Suppressor macrophage (primary cell): ENCODE measurements at regions not wholly inside any gene's neighbourhood (a gene's known extent, or its start where the extent isn't known, plus 50 kb on each side); places are given as distances from the start of the nearest gene placed in this dataset.
A peak's percentile ranks its signal among the peaks of the same experiment; 100 is the strongest.

Experiments used
- DNase-seq, 4 experiments: peaks; one replicate each; pipeline ENCODE4 v3.0.0-alpha.2; 2020 to 2022

DNA sequence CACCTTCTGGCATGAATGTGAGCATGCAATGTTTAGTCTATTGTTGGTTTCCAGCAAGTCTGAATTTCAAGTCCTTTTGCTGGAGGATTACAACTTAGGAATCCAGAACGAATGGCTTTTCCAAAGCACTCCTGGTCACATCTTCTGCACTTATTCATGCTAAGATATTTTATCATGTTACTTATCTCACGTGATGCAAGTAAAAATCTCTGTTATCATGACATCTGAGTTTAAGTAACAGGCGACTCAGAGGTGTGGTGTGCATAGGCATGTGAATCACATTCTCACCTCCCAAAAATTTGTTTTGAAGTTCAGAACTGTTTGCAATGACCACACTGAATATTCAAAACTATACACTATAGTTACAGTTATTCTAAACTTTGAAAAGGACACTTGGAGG lies 204.8 kb upstream of the FGGY start:
- DNase-seq, result no peak

DNA sequence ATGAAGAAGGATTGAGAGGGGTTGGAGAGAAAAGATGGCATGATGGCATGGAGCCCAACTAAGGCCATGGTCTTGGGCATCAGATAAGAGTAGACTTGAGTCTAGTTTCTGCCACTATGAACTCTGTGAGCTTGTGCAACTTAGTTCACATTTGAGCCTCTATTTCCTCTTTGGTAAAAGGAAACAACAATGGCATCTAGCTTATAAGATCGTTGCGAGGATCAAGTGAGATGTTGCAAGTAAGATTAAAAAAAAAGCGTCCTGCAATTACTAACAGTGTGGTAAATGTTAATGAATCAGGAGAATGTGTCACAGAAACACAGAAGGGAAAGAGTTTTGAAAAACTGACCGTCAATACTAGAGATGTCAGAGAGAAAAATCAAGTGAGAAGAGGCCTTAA lies 202.9 kb upstream of the FGGY start:
- DNase-seq, result peak in 3 of 4 experiments; percentile 25 to 71 (median 70)

DNA sequence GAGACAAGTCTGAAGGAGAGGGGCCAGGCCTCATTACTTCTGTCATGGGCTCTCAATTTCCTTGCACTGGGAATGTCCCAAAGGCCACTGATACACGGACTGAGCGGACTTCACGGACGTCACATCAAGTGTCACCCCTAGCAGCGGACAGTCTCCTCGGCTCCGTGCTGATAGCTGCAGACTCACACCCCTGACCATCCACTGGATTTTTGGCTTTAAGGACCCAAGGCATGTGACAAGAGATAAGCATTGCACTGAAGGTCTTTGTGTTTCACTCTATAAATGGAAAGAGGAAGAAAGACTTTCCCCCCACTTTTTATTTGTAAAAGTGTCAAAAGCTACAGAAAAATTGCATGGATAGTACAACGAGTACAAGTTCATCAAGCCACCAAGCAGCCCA lies 200.4 kb upstream of the FGGY start:
- DNase-seq, result peak in 2 of 4 experiments; percentile 38 to 41

DNA sequence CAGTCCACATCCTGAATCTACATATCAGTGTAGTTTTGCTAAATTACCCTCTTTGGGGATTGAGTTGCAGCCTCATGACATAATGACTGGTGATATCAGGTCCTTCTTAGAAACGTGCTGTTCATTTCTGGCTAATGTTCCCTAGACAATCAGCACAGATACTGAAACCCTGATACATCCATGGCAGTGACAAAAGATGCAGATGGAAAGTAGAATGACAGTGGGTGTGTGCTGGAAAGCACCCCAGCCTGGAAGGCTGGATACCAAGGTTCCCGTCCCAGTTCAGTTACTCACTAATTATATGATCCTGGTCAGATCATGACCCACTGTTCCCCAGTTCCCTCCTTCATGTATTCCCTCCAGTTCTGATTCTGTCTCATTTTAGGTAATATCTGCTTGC lies 198.2 kb upstream of the FGGY start:
- DNase-seq, result no peak

DNA sequence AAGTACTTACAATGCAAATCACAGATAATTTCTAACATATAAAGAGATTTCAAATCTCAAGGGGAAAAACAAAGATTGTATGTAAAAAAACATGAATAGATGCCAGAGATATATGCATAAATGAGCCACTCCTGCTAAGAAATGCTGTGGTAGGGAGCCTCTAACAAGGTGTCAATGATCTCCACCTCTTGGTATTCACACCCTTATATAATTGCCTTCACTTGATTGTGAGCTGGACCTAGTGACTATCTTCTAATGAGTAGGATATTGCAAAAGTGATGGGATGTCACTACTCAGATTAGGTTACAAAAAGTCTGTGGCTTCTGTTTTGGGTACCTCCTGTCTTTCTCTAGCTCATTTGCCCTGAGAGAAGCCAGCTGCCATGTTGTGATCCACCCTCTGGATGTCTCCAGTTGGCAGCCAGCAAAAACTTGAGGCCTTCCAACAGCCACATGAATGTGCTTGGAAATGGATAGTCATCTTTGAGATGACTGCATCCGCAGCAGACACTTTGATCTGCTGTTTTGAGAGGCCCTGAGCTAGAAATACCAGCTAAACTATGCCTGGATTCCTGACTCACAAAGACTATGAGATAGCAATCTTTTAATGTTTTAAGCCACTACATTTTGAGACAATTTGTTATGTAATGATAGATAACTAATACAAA lies 196.1 kb upstream of the FGGY start:
- DNase-seq, result no peak

DNA sequence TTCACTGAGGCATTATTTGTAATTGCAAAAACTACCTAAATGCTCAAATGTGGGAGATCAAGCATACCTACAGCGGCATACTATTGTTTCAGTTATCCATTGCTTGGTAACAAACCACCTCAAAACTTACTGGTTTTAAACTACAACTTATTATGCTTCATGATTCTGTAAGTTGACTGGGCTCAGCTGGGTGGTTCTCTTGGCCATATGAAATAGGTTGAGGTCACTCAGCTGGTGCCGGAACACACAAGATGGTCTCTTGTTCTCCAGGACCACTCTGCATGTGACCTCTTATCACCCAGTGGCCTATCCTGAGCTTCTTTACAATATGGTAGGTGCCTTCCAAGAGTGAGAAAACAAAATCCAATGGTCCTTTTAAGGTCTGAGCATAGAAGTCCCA lies 195.4 kb upstream of the FGGY start:
- no peak for DNase-seq

DNA sequence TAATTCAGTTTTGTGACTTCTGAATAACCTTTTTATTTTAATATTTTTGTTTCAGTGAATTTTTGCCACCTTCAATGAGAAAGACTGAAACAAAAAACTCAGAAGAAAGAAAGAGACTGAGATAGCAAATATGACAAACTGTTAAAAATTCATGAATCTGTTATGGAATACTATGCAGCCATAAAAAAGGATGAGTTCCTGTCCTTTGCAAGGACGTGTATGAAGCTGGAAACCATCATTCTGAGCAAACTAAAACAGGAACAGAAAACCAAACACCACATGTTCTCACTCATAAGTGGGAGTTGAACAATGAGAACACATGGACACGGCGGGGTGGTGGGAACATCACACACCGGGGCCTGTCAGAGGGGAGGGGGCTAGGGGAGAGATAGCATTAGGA lies 193.4 kb upstream of the FGGY start:
- DNase-seq, result no peak

DNA sequence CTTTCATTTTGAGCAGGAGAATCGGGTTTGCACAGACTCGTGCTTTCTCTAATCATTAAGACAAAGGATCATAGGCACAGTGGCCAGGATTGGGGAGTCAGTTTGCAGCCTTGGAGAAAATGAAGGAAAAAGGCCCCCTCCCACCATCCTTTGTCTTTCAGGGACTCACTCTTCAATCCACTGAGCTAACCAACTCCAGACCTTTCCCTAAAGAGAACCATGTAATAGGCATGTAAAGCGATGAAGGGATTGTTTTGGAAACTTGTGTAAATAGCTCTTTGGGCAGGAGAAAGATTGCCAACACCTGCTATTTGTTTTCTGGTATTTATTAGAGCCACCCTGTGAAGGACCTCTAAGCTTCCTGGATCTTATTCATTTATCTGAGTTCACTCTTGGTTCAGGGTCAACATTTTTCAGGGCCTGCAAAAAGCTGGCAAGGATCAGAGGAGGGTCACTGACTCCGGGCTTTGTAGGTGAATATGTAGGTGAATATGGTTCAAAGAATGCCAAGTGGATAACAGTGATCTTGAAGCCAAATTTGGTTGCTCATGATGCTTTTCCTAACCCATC lies 192.6 kb upstream of the FGGY start:
- no peak for DNase-seq

DNA sequence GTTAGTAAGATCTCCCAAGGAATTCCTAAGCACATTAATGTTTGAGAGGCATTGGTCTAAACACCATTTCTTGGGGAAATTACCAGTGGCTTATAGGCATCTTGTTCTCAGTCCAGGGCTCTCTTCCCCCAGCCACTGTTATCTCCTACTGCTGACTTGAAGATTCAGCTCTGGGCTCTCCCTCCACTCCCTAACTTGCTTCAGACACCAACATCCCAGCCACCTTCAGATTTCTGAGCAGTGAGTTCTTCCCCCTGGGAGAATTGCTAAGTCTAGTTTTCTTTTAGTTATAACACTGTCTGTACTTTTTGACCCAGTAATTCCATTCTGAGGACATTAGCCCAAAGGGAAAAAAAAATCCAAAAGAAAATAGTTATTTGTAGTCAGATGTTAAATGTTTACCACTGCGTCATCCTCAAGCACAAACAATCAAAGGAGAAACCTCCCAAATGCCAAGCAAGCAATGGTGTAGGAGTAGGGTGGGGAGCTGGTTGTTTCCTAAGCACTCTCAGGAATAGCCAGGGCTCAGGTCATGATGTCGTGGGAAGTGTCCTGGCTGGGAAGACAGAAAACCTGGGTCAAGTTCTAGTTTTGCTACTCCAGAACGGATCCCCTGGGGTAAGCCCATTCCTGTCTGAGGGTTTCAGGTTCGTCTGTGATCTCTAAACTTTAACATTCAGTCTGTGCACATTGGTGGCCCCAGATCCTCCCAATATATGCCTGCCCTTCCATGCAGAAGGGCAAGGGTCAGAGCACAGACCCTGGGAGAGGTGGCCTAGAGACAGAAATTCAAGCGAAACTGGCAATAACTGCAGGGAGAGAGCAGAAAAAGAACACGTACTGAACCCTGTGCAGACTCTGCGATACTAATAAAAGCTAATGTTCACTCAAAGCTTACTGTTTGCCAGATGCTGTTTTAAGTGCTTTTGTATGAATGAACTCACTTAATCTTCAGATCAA lies 191.1 kb upstream of the FGGY start:
- DNase-seq, result no peak

DNA sequence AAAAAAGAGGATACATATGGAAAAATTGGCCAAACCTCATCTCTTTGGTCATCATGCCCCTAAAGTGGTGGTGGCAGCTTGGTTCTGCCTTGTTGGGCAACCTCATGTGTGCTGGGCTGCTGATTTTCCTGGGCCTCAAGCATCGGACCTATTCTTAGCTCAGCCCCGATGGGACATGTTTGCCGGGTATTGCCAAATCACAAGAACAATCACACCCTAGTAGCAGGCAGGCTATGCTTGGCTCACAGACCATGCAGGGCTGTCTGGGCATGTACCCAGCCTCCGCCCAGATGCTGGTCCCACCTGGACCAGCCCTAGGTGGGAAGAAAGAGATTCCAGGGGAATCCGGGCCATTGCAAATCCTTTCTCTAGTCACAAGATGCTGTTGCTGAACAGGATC lies 189.4 kb upstream of the FGGY start:
- DNase-seq, result peak in 1 of 4 experiments; percentile 31

DNA sequence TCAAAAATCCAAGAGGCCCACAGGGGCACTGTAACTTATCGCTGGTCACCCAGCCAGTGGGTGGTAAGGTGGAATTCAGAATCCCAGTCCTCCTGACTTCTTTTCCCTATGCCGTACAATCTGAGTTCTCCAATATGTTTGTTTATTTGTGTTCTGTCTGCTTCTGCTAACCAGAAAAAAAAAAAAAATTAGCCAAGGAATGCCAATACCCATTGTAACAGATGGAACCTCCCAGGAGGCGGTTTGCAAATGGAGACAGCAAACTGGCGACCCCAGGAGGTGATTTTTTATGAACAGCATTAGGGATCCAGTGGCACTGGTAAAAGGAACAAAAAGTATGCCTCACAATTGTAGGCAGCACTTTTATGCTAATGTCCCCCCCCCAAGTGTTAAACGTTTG lies 189.0 kb upstream of the FGGY start:
- DNase-seq, result no peak

DNA sequence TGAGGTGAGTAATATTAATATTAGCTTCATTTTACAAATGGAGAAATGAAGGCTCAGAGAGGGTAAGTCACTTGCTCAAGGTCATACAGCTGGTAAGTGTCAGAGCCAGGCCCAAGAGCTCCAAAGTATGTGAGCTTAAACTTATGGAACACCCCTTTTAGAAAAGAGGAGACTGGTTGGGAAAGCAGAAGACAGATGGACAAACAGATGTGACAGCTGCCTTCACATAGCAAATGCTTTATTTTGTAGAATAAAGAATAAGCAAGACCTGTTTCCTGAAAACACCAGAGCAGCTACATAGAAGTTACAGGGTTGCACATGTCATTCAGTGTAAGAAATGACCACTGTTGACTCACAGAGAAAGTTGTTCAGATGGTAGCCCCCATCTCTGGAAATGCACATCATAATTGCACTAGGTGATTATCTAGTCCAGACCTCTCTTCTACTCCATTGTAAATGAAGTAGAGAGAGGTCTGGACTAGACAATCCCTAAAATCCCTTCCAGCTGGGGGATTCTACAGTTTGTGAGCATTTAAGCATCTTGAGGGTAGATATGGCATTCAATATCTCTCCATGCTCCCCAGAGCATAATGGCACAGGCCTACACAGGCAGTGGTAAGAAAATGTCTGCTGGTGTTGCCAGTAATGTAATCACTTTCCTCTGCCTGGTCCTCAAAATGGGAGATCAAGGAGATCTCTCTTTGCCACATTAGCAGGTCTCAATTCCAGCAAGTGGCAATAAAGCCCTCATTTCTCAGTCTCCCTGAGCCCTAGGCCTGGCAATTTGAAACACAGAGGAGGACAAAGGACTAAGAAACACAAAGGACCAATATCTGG lies 188.2 kb upstream of the FGGY start:
- no peak for DNase-seq

DNA sequence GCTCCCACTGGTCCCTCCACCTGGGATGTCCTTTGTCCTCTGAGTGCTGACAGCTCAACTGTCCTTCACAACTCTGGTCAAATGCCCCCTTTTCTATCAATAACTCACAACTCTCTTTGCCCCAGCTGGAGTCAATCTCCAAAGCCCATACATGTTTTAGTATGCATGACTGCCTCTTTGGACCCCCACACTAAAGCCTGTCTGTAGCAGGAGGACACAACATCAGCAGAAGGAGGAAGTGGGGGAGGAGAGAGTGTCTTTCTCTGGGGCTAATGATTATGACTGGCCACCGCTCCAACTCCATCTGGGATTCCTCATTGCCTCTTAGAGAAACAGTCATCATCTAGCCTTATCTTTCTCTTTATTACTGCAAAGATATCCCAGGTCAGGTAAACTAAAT lies 186.6 kb upstream of the FGGY start:
- DNase-seq, result peak; percentile 19 to 31 (median 28)

DNA sequence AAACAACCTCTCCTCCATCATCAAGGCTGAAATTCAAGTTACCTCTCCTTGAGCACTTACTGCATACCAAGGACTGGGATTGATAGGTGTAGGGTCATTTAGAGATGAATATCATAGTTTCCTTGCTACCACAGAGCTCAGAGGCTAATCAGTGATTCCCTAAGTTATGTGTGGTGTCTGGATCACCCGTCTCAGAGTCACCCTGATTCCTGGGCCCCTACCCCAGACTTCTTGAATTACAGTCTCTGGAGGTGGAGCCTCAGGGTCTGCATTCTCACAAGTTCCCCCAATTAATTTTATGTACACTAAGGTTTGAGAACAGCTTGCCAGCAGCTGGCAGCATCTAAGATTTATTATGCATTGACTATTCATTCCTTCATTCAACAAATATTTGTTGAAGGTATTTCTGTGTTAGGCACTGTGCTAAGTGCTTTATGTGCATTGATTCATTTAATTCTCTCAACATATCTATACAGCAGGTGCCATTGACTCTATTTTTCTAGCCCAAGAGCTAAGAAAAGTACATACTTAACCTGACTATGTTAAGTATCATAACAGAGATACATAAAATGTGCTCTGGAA lies 182.9 kb upstream of the FGGY start:
- DNase-seq, result no peak

DNA sequence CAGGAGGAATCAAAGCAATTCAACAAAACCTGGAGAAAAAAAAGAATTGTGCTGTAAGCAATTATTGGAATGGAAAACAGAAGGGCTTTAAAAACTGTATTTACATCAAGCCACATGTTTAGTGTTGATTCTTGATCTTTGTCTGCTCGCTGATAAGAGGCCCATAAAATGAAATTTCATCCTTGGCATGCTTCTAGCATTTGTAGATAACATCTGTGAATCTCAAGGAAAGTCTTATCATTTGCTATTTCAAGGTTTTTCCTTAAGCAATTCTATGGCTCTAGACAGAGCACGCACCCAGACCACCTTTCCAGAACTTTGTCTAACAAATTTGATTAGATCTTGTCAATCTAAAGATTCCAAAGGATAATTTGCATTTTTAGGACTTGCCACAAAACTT lies 181.0 kb upstream of the FGGY start:
- no peak for DNase-seq

DNA sequence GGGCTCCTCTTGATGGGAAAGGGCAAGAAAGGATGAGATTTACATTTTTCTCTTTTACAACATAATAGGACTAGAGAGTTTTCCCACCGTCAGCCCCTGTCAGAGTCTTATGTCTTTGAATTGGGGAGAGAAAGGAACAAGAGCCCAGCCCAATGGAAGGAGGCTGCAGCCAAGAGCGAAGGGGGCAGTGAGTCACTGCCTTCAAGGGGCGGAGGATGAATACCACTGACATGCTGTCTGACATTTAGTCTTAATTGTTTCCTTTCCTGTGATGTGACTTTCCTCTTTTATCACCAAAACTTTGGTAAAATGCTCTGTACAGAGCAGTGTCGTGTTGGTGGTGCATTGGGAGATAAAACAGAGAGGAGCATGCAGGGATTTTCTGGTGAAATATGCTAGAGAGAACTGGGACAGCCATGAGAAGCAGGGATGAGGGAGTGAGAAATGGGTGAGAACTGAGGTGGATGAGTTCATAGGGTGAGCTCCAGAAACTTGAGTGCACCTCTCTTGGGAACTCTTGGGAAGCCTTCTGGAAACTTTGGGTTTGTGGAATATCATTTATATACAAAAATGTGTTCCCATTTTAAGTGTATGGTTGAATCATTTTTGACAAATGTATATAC lies 179.9 kb upstream of the FGGY start:
- DNase-seq, result no peak

DNA sequence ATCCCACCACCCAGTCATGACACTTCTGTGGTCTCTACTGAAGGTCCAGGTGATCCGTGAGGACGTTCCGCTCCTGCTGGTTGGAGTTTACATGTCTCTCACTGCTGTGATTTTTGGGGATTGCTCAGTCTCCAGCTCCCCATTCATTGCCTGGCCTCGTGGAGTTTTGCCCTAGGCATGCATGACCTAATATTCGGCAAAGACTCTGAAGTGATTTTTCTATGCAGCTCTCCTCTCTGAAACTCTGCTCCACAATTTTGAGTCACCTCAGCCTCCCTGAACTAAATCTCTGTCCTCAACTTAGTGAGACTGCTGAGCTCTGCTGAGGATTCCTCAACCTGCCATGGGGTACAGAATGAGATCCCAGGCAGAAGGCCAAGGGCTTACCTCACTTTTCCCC lies 174.4 kb upstream of the FGGY start:
- DNase-seq, result no peak

DNA sequence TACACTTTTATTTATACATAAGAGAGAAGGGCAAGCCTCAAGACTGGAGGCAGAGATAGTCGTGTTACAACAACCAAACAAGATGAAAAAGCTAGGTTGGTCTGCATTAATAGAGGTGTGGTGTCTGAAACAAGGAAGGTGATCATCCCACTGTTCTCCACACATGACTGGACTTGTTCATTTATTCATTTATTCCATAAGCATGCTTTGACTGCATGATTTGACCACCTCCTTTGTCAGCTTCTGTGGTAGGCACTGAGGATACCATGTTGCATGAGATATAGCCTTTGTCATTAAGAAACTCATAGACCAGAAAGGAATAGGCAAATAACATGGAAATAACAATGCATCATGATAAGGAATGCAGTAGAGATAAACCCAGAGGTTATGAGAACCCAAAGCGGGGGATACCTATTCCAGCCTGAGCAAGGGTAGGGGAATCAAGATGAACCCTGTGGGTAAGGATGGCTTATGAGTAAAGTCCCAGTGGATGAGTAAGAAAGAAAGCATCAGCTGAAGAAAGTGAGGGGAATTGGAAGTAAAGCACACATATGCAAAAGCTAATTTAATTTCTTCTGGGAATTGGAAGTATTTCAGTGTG lies 173.7 kb upstream of the FGGY start:
- DNase-seq, result no peak

DNA sequence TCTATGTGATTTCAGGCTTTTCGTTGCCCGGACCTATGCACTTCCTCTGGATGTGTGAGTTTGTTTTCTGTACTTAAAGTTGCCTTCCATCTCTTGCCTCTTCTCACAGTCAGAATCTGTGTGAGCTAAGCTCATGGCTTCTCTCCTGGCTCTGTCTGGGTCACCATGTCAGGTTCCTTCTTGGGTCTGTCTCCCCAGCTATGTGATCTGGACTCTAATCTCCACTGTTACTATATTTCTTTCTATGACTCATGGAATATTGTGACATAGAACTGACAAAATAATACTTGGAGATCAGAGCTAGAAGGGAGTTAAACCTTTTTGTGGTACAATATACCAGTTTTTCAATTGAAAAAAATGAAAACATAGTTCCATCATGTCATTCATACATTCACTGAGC lies 172.7 kb upstream of the FGGY start:
- DNase-seq, result peak in 1 of 4 experiments; percentile 23

DNA sequence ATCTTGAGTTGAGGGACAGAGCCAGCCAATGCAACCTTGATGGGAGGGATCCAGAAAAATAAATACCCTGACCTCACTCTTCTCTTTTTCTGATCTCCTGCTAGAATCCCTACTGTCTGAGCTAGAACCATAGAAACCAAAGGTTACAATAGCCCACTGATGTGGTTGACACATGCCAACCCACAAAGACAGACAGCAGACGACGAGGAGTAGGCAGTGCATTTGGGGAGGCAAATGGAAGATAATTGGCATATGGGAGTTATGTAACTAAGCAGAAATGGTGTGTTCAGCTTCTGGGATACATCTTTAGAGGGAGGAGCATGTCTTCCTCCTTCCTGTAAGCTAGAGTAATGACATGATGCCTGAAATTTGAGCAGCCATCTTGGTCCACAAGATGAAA lies 171.7 kb upstream of the FGGY start:
- DNase-seq, result no peak

DNA sequence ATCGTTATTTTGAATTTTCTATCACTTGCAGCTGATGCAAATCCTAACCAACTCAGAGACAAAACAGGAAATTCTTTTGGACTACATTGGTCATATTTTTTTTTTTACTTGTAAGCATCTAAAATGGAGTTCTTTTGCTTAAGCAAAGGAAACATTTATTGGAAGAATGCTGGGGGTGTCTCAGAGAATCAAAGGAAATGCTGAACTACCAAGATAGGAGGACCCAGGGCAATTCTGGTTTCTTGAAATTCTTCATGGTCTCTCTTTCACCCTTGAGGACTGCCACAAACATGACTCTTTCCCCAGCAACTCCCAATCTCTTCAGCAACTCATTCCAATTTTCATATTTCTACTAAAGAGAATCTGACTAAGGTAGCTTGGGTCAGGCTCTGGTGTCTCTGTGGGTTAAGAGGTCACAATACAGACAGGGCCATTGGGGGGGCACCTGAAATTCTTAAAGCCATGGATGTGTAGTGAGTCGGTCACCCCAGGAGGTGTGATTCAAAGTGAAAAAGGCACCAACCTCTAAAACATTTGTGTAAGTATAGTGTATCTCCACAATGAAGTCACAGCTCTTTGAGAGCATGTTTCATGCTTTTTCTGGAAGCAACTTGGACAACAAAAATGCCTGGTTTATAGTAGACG lies 171.1 kb upstream of the FGGY start:
- DNase-seq, result no peak
